OCI-LY1 (cell line): ENCODE measurements at regions not wholly inside any gene's neighbourhood (a gene's known extent, or its start where the extent isn't known, plus 50 kb on each side); places are given as distances from the start of the nearest gene placed in this dataset.

Experiments
- H2AFZ ChIP-seq: fragments of 200-600 bp; sonication (generic), shearing (Covaris generic); 2 replicates; pipeline ENCODE4 v1.6.0; 2014; ENCODE audit warnings: antibody characterized with exemption, mild to moderate bottlenecking, low read length
- H3F3A ChIP-seq: fragments of 200-600 bp; sonication (generic), shearing (Covaris generic); 2 replicates; pipeline ENCODE4 v1.6.0; 2014; ENCODE audit warnings: mild to moderate bottlenecking, antibody characterized with exemption, low read length, moderate library complexity; ENCODE audit not compliant: insufficient read depth
- H3K27ac ChIP-seq: fragments of 200-600 bp; sonication (generic); 2 replicates; pipeline ENCODE4 v1.5.1; 2014; ENCODE audit warnings: low read length, mixed run types, mild to moderate bottlenecking, low read depth; ENCODE audit not compliant: poor library complexity, severe bottlenecking
- H3K27me3 ChIP-seq: fragments of 200-600 bp; sonication (generic); 2 replicates; pipeline ENCODE4 v1.6.0; 2014; ENCODE audit warnings: antibody characterized with exemption, mild to moderate bottlenecking, low read length, moderate library complexity; ENCODE audit not compliant: insufficient read depth
- H3K36me3 ChIP-seq: fragments of 200-600 bp; sonication (generic); 2 replicates; pipeline ENCODE4 v1.6.1; 2014; ENCODE audit warnings: mild to moderate bottlenecking, antibody characterized with exemption, low read length, moderate library complexity, mixed read lengths; ENCODE audit not compliant: insufficient read depth
- H3K4me1 ChIP-seq: fragments of 200-600 bp; sonication (generic); 2 replicates; pipeline ENCODE4 v1.5.1; 2014; ENCODE audit warnings: mild to moderate bottlenecking, low read length, moderate library complexity; ENCODE audit not compliant: insufficient read depth, severe bottlenecking
- H3K4me2 ChIP-seq: fragments of 200-600 bp; sonication (generic), shearing (Covaris generic); 2 replicates; pipeline ENCODE4 v1.6.1; 2014; ENCODE audit warnings: low read length
- H3K4me3 ChIP-seq: fragments of 200-600 bp; sonication (generic); 2 replicates; pipeline ENCODE4 v1.5.1; 2014; ENCODE audit warnings: low read length, low read depth, mild to moderate bottlenecking, mixed read lengths; ENCODE audit not compliant: poor library complexity, severe bottlenecking
- H3K79me2 ChIP-seq: fragments of 200-600 bp; shearing (Covaris generic); 2 replicates; pipeline ENCODE4 v1.6.1; 2016; ENCODE audit warnings: mixed run types, low read length, mixed read lengths; ENCODE audit not compliant: insufficient read depth
- H3K9ac ChIP-seq: fragments of 200-600 bp; sonication (generic), shearing (Covaris generic); 2 replicates; pipeline ENCODE4 v1.6.1; 2014; ENCODE audit warnings: mild to moderate bottlenecking, low read length, mixed read lengths
- H3K9me2 ChIP-seq: fragments of 200-600 bp; sonication (generic), shearing (Covaris generic); 2 replicates; pipeline ENCODE4 v1.6.1; 2014; ENCODE audit warnings: low read depth, mild to moderate bottlenecking, low read length, mixed read lengths
- H3K9me3 ChIP-seq: fragments of 200-600 bp; shearing (Covaris generic); 2 replicates; pipeline ENCODE4 v1.6.1; 2014; ENCODE audit warnings: low read length, mixed read lengths
- H4K20me1 ChIP-seq: fragments of 200-600 bp; sonication (generic), shearing (Covaris generic); 2 replicates; pipeline ENCODE4 v1.6.0; 2016; ENCODE audit warnings: mild to moderate bottlenecking, low read length; ENCODE audit not compliant: insufficient read depth
- CTCF ChIP-seq: fragments of 200-600 bp; sonication (generic), shearing (Covaris generic); IDR thresholded peaks from 2 replicates; pipeline ENCODE4 v1.5.1; 2017; ENCODE audit warnings: mild to moderate bottlenecking, antibody characterized with exemption, low read length, moderate library complexity, mixed read lengths
- EZH2 ChIP-seq: fragments of 200-600 bp; sonication (generic), shearing (Covaris generic); IDR thresholded peaks from 2 replicates; pipeline ENCODE4 v1.8.0; 2017; ENCODE audit warnings: borderline replicate concordance, mixed run types, mild to moderate bottlenecking, antibody characterized with exemption, low read length, moderate library complexity, mixed read lengths

GRCh38 chr2:128390991-128391630 is 72.4 kb upstream of the HS6ST1 start:
- Histone ChIP-seq H3K4me2 (no peak overlapping the region), H3K27ac (no peak overlapping the region), H3K9me2 (no peaks in the 10 kb centered on the region), H3K4me3 (no peak overlapping the region), H3K27me3 (no peaks in the 10 kb centered on the region; the same call in 1 of the 2 replicates), H3K4me1 (no peaks in the 10 kb centered on the region), H3K36me3 (no peaks in the 10 kb centered on the region), H3K79me2 (no peaks in the 10 kb centered on the region), H4K20me1 (no peaks in the 10 kb centered on the region), H3K9ac (no peak overlapping the region), H3K9me3 (no peaks in the 10 kb centered on the region), H3F3A (no peaks in the 10 kb centered on the region), H2AFZ (no peak overlapping the region)
- no peak for TF ChIP-seq EZH2
- TF ChIP-seq CTCF: no peak

DNA sequence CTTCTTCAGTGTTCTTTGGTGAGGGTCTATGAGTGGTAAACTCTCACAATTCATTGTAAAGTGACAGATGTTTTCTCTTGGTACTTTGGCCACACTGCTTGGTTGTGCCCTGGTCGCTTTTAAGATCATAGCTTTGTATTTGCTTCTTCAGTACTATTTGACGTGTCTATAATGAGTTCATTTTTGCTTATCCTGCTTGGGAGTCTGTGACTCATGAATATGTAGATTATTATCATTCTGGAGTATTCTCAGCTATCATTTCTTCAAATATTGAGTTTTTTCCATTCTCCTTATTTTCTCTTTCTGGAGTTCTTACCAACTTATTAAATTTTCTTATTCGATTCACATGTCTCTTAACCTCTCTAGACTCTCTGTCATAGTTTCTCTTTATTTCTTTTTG is 73.0 kb upstream of the HS6ST1 start:
- H3K4me1 ChIP-seq: no peaks in the 10 kb centered on the region
- H2AFZ ChIP-seq: no peak overlapping the region
- no peaks in the 10 kb centered on the region for H3F3A ChIP-seq
- no peaks in the 10 kb centered on the region for H3K36me3 ChIP-seq
- no peaks in the 10 kb centered on the region for H3K79me2 ChIP-seq
- H3K9me3 ChIP-seq: no peaks in the 10 kb centered on the region
- no peaks in the 10 kb centered on the region for H3K9me2 ChIP-seq
- TF ChIP-seq EZH2: no peak
- no peak for TF ChIP-seq CTCF
- no peaks in the 10 kb centered on the region for H4K20me1 ChIP-seq
- no peak overlapping the region for H3K4me3 ChIP-seq
- H3K9ac ChIP-seq: no peak overlapping the region
- H3K4me2 ChIP-seq: no peak overlapping the region
- H3K27ac ChIP-seq: no peak overlapping the region
- H3K27me3 ChIP-seq: no peaks in the 10 kb centered on the region; the same call in 1 of the 2 replicates

DNA sequence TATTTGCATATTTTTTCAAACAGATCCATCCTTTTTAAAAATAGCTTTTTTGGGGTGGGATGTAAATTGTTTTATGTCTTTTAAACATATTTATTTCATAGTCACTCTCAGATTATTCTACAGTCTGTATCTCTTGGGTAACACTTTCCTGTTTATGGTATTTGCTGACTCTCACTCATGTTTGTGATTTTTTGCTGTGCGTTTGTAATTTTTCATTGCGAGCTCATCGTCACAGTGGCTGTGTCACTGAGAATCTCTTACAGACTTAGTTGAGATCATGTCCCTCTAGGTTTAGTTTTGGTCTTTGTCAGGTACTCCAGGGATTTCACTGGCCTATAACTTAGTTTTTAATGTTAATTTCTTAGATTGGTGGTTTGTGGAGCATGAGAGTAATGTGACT is 73.5 kb upstream of the HS6ST1 start:
- H3K4me3 ChIP-seq: no peak overlapping the region
- no peak overlapping the region for H3K4me2 ChIP-seq
- H3F3A ChIP-seq: no peaks in the 10 kb centered on the region
- H3K9me3 ChIP-seq: no peaks in the 10 kb centered on the region
- no peak overlapping the region for H2AFZ ChIP-seq
- no peaks in the 10 kb centered on the region for H3K4me1 ChIP-seq
- no peaks in the 10 kb centered on the region; the same call in 1 of the 2 replicates for H3K27me3 ChIP-seq
- no peaks in the 10 kb centered on the region for H3K36me3 ChIP-seq
- H3K9ac ChIP-seq: no peak overlapping the region
- no peaks in the 10 kb centered on the region for H3K79me2 ChIP-seq
- TF ChIP-seq CTCF (no peak), EZH2 (no peak)
- H3K9me2 ChIP-seq: no peaks in the 10 kb centered on the region
- H3K27ac ChIP-seq: no peak overlapping the region
- H4K20me1 ChIP-seq: no peaks in the 10 kb centered on the region
